ENCODE measurements at regions not wholly inside any gene's neighbourhood (a gene's known extent, or its start where the extent isn't known, plus 50 kb on each side); places are given as distances from the start of the nearest gene placed in this dataset.

GRCh38 chr14:84704601-84705000, 825.3 kb upstream of the FLRT2 start:
- Histone ChIP-seq H3K27ac (ENCODE audit: low read length) (no peak overlapping the region), H3K27me3 (ENCODE audit: control insufficient read depth, insufficient read depth, low read length) (no peaks in the 10 kb centered on the region), H3K4me3 (ENCODE audit: low read length) (no peak overlapping the region), H3K36me3 (ENCODE audit: control insufficient read depth, insufficient read depth, low read length) (no peaks in the 10 kb centered on the region), H3K9me3 (ENCODE audit: control insufficient read depth, insufficient read depth, low read length) (no peaks in the 10 kb centered on the region), H3K4me1 (ENCODE audit: control insufficient read depth, insufficient read depth, low read length) (no peaks in the 10 kb centered on the region)
- ATAC-seq (no peak), DNase-seq (no peak)
- Mint-ChIP-seq H3K27me3 (ENCODE audit: low read depth in 2 of 2) (no peaks in the 10 kb centered on the region), H3K4me3 (no peak overlapping the region), H3K36me3 (no peaks in the 10 kb centered on the region), H3K4me1 (no peaks in the 10 kb centered on the region), H3K27ac (no peak overlapping the region), H3K9me3 (peaks cover 4 to 5% of the 10 kb centered on the region in 2 donors)
- TF ChIP-seq CTCF (IDR thresholded peaks at IDR 0.05): no peak
- 92% methylated on average over 2 of the region's 2 CpGs for WGBS (ENCODE audit: insufficient coverage)
- intact Hi-C loops (cut with micrococcal nuclease): no loop called here

- peaks cover 14 to 15% of the 10 kb centered on the region in 2 donors for H3K9me3 Mint-ChIP-seq
- Histone ChIP-seq H3K27me3 (ENCODE audit: control insufficient read depth, insufficient read depth, low read length) (no peaks in the 10 kb centered on the region), H3K36me3 (ENCODE audit: control insufficient read depth, insufficient read depth, low read length) (no peaks in the 10 kb centered on the region), H3K27ac (ENCODE audit: low read length) (no peak overlapping the region), H3K9me3 (ENCODE audit: control insufficient read depth, insufficient read depth, low read length) (no peaks in the 10 kb centered on the region), H3K4me1 (ENCODE audit: control insufficient read depth, insufficient read depth, low read length) (no peaks in the 10 kb centered on the region), H3K4me3 (ENCODE audit: low read length) (no peak overlapping the region)
- H3K4me1 Mint-ChIP-seq: no peaks in the 10 kb centered on the region
- TF ChIP-seq CTCF (IDR thresholded peaks at IDR 0.05): no peak
- no peaks in the 10 kb centered on the region for H3K27me3 Mint-ChIP-seq (ENCODE audit: low read depth in 2 of 2)
- ATAC-seq: no peak
- intact Hi-C loops (cut with micrococcal nuclease): no loop called here
- WGBS (ENCODE audit: insufficient coverage): no CpG with 5 or more reads among the region's 1 CpG
- H3K27ac Mint-ChIP-seq: no peak overlapping the region
- H3K36me3 Mint-ChIP-seq: no peaks in the 10 kb centered on the region
- DNase-seq: no peak
- no peak overlapping the region for H3K4me3 Mint-ChIP-seq
Observed at GRCh38 chr14:84707830-84708229, 822.1 kb upstream of the FLRT2 start.

- H3K27me3 Mint-ChIP-seq (ENCODE audit: low read depth in 2 of 2): no peaks in the 10 kb centered on the region
Observed at GRCh38 chr14:84708865-84709264, 821.1 kb upstream of the FLRT2 start.

More at GRCh38 chr14:84708865-84709264, 821.1 kb upstream of the FLRT2 start:
- Histone ChIP-seq H3K4me3 (ENCODE audit: low read length) (no peak overlapping the region), H3K27me3 (ENCODE audit: control insufficient read depth, insufficient read depth, low read length) (no peaks in the 10 kb centered on the region), H3K27ac (ENCODE audit: low read length) (no peak overlapping the region), H3K36me3 (ENCODE audit: control insufficient read depth, insufficient read depth, low read length) (no peaks in the 10 kb centered on the region), H3K4me1 (ENCODE audit: control insufficient read depth, insufficient read depth, low read length) (no peaks in the 10 kb centered on the region), H3K9me3 (ENCODE audit: control insufficient read depth, insufficient read depth, low read length) (no peaks in the 10 kb centered on the region)
- ATAC-seq: no peak
- Mint-ChIP-seq H3K27ac (no peak overlapping the region), H3K36me3 (no peaks in the 10 kb centered on the region), H3K9me3 (peaks cover 15 to 16% of the 10 kb centered on the region in 2 donors), H3K4me3 (no peak overlapping the region), H3K4me1 (no peaks in the 10 kb centered on the region)
- no peak for DNase-seq
- no peak for TF ChIP-seq CTCF (IDR thresholded peaks at IDR 0.05)
- intact Hi-C loops (cut with micrococcal nuclease): no loop called here
- 95% methylated on average over 2 of the region's 2 CpGs for WGBS (ENCODE audit: insufficient coverage)

Data from natural killer cell (primary cell).